CD14-positive monocyte (primary cell): ENCODE measurements at regions not wholly inside any gene's neighbourhood (a gene's known extent, or its start where the extent isn't known, plus 50 kb on each side); places are given as distances from the start of the nearest gene placed in this dataset.

Experiments
- DNase-seq, 3 donors: peaks; one replicate each; pipeline ENCODE4 v3.0.0-alpha.2; 2011 to 2022
- H2AFZ ChIP-seq: 2 replicates; pipeline ENCODE4 v1.6.0; 2012; ENCODE audit warnings: mild to moderate bottlenecking, low read depth, low read length, inconsistent platforms; ENCODE audit not compliant: insufficient read depth, poor library complexity, severe bottlenecking
- H3K27ac ChIP-seq, 2 donors: 1 replicate in 1 of 2; 2 replicates in 1 of 2; pipeline ENCODE4 v1.5.1; 2012 to 2013; ENCODE audit warnings: low read length in 2 of 2, control low read depth in 1 of 2, inconsistent platforms in 1 of 2, low read depth in 1 of 2, mild to moderate bottlenecking in 1 of 2
- H3K27me3 ChIP-seq, 2 donors: one replicate each; pipeline versions ENCODE4 v1.6.0 to v1.6.1; 2011 to 2013; ENCODE audit warnings: low read length in 2 of 2; ENCODE audit not compliant: control insufficient read depth in 2 of 2, insufficient read depth in 2 of 2
- H3K36me3 ChIP-seq, 2 donors: replicated peaks in 1 of 2; 1 replicate in 1 of 2; 2 replicates in 1 of 2; pipeline versions ENCODE4 v1.5.1 to v1.6.1; 2012 to 2013; ENCODE audit warnings: low read length in 2 of 2, control low read depth in 1 of 2, inconsistent platforms in 1 of 2, mild to moderate bottlenecking in 1 of 2; ENCODE audit not compliant: insufficient read depth in 2 of 2, control insufficient read depth in 1 of 2
- H3K4me1 ChIP-seq, 2 donors: 1 replicate in 1 of 2; 2 replicates in 1 of 2; pipeline versions ENCODE4 v1.5.1 to v1.6.1; 2012 to 2013; ENCODE audit warnings: low read length in 2 of 2, control low read depth in 1 of 2, inconsistent platforms in 1 of 2, mild to moderate bottlenecking in 1 of 2, moderate library complexity in 1 of 2; ENCODE audit not compliant: insufficient read depth in 2 of 2, control insufficient read depth in 1 of 2
- H3K4me2 ChIP-seq: replicated peaks from 2 replicates; pipeline ENCODE3; 2012; ENCODE audit warnings: low read length, moderate library complexity, mild to moderate bottlenecking; ENCODE audit not compliant: poor library complexity, severe bottlenecking; ENCODE audit errors: extremely low read depth
- H3K4me3 ChIP-seq, 3 experiments: fragments of 200-600 bp in 1 of 3; sonication (generic) in 1 of 3; replicated peaks in 1 of 3; 1 replicate in 2 of 3; 2 replicates in 1 of 3; pipeline ENCODE4 v1.5.1; 2011 to 2013; ENCODE audit warnings: low read length in 3 of 3, mild to moderate bottlenecking in 3 of 3, control low read depth in 2 of 3, low read depth in 2 of 3, inconsistent platforms in 1 of 3, moderate library complexity in 1 of 3
- H3K79me2 ChIP-seq: 2 replicates; pipeline ENCODE4 v1.6.0; 2012; ENCODE audit warnings: mild to moderate bottlenecking, control low read depth, inconsistent platforms, low read length, moderate library complexity; ENCODE audit not compliant: insufficient read depth
- H3K9ac ChIP-seq: 2 replicates; pipeline ENCODE4 v1.6.0; 2017; ENCODE audit warnings: low read length, mild to moderate bottlenecking; ENCODE audit not compliant: insufficient read depth, poor library complexity, severe bottlenecking
- H3K9me3 ChIP-seq, 2 donors: replicated peaks in 1 of 2; 1 replicate in 1 of 2; 2 replicates in 1 of 2; pipeline versions ENCODE4 v1.5.1 to v1.6.1; 2012 to 2013; ENCODE audit warnings: low read length in 2 of 2, control low read depth in 1 of 2; ENCODE audit not compliant: control insufficient read depth in 1 of 2, insufficient read depth in 1 of 2
- H4K20me1 ChIP-seq: 2 replicates; pipeline ENCODE4 v1.6.0; 2012; ENCODE audit warnings: mild to moderate bottlenecking, low read length, control low read depth, moderate library complexity; ENCODE audit not compliant: insufficient read depth
- H3K27ac Mint-ChIP-seq, 7 donors: one replicate each; pipeline ENCODE4 v1.8.0; 2020; ENCODE audit warnings: mild to moderate bottlenecking in 7 of 7, mixed read lengths in 7 of 7, moderate library complexity in 6 of 7, inconsistent platforms in 2 of 7
- H3K27me3 Mint-ChIP-seq, 3 donors: one replicate each; pipeline ENCODE4 v1.8.0; 2021 to 2022; ENCODE audit warnings: low read depth in 3 of 3, mild to moderate bottlenecking in 3 of 3, mixed read lengths in 3 of 3, moderate library complexity in 3 of 3, inconsistent platforms in 1 of 3
- H3K36me3 Mint-ChIP-seq, 2 donors: one replicate each; pipeline ENCODE4 v1.8.0; 2020; ENCODE audit warnings: mixed read lengths in 2 of 2, inconsistent platforms in 1 of 2, mild to moderate bottlenecking in 1 of 2
- H3K4me1 Mint-ChIP-seq: one replicate; pipeline ENCODE4 v1.8.0; 2020; ENCODE audit warnings: mild to moderate bottlenecking, mixed read lengths
- H3K4me3 Mint-ChIP-seq, 2 donors: one replicate each; pipeline ENCODE4 v1.8.0; 2020; ENCODE audit warnings: mild to moderate bottlenecking in 2 of 2, mixed read lengths in 2 of 2, moderate library complexity in 1 of 2
- H3K9me3 Mint-ChIP-seq, 7 donors: one replicate each; pipeline ENCODE4 v1.8.0; 2020 to 2022; ENCODE audit warnings: mixed read lengths in 7 of 7, mild to moderate bottlenecking in 6 of 7, moderate library complexity in 6 of 7, inconsistent platforms in 2 of 7
- CTCF ChIP-seq: fragments of 200-600 bp; IDR thresholded peaks from one replicate; pipeline ENCODE4 v1.8.0; 2022; ENCODE audit warnings: antibody characterized with exemption, mild to moderate bottlenecking
- WGBS: methylation state at CpG from one replicate; pipeline ENCODE4 v1.1.5; 2013; ENCODE audit warnings: missing lambda C conversion rate; ENCODE audit not compliant: insufficient coverage; 5-methylcytosine and 5-hydroxymethylcytosine counted together
- intact Hi-C, 2 donors: fragments of 100-400 bp; cut with micrococcal nuclease; formaldehyde crosslinking; loops; one replicate each; pipeline versions ENCODE4 v1.15.0 to v1.15.1; 2023

GRCh38 chr5:92102313-92102712 is 719.2 kb upstream of the ARRDC3 start:
- H3K27ac Mint-ChIP-seq, result no peak overlapping the region
- H3K9me3 Mint-ChIP-seq, result peaks cover 0 to 9% (median 2%) of the 10 kb centered on the region in 7 donors
- H3K36me3 Mint-ChIP-seq, result no peaks in the 10 kb centered on the region
- intact Hi-C loops, result no loop called here
- H3K27me3 Mint-ChIP-seq, result no peaks in the 10 kb centered on the region
- Histone ChIP-seq H3K4me2 (no peak overlapping the region), H3K27ac (no peak overlapping the region), H2AFZ (no peak overlapping the region), H3K36me3 (no peaks in the 10 kb centered on the region), H3K9me3 (peaks cover 0 to 3% of the 10 kb centered on the region in 2 donors), H3K4me1 (no peaks in the 10 kb centered on the region), H3K9ac (no peak overlapping the region), H3K79me2 (no peaks in the 10 kb centered on the region), H3K4me3 (no peak overlapping the region), H3K27me3 (no peaks in the 10 kb centered on the region), H4K20me1 (no peaks in the 10 kb centered on the region)
- no peak for TF ChIP-seq CTCF
- no peak for DNase-seq
- no peaks in the 10 kb centered on the region for H3K4me1 Mint-ChIP-seq
- H3K4me3 Mint-ChIP-seq, result no peak overlapping the region
- 84% methylated on average over 3 of the region's 3 CpGs for WGBS

- no peaks in the 10 kb centered on the region for H3K27me3 Mint-ChIP-seq
- no peaks in the 10 kb centered on the region for H3K36me3 Mint-ChIP-seq
- H3K9ac ChIP-seq, result no peak overlapping the region
- H3K4me3 Mint-ChIP-seq, result no peak overlapping the region
- H3K4me1 Mint-ChIP-seq, result no peaks in the 10 kb centered on the region
- no peaks in the 10 kb centered on the region for H3K27me3 ChIP-seq
- no CpG with 5 or more reads among the region's 1 CpG for WGBS
- H3K9me3 Mint-ChIP-seq, result peaks cover 1 to 7% (median 4%) of the 10 kb centered on the region in 7 donors
- no peaks in the 10 kb centered on the region for H3K79me2 ChIP-seq
- H3K36me3 ChIP-seq, result no peaks in the 10 kb centered on the region
- no peaks in the 10 kb centered on the region for H3K4me1 ChIP-seq
- intact Hi-C loops, result no loop called here
- H3K4me2 ChIP-seq, result no peak overlapping the region
- H3K9me3 ChIP-seq, result peaks cover 0 to 4% of the 10 kb centered on the region in 2 donors
- H3K4me3 ChIP-seq, result no peak overlapping the region
- TF ChIP-seq CTCF, result no peak
- no peak overlapping the region for H2AFZ ChIP-seq
- no peak for DNase-seq
- no peaks in the 10 kb centered on the region for H4K20me1 ChIP-seq
- H3K27ac Mint-ChIP-seq, result no peak overlapping the region
- no peak overlapping the region for H3K27ac ChIP-seq
Measured at GRCh38 chr5:92092239-92092638, 709.1 kb upstream of the ARRDC3 start.
